ENCODE measurements at regions not wholly inside any gene's neighbourhood (a gene's known extent, or its start where the extent isn't known, plus 50 kb on each side); places are given as distances from the start of the nearest gene placed in this dataset.

DNA sequence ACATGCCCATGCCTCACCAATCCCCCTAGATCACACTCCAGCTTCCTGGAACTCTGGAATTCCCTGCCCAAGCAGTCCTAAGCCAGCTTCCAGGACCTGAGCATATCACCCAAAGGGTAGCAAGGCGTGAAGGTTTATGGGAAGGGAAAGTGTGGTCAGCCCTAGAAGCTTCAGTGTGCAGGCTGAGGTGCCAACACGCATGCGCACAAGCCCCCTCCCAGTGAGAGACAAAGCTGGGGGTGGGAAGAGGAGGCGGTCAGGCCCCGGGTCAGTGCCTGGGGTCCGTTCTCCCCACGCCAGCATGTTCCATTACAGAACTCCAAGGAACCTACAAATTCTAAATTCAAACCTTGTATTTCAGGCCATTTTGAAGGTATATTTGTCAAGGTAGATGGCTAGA lies 103.6 kb upstream of the C7orf33 start:
- TF ChIP-seq CTCF (conservative IDR thresholded peaks at IDR 0.05): no peak
- no peak for TF ChIP-seq EZH2 (IDR thresholded peaks at IDR 0.05; ENCODE audit: low read depth)

Measured in PC-9 (cell line).